ENCODE measurements at regions not wholly inside any gene's neighbourhood (a gene's known extent, or its start where the extent isn't known, plus 50 kb on each side); places are given as distances from the start of the nearest gene placed in this dataset.
"Not testable (repeated sequence)": the region's sequence is repeated elsewhere in the genome, so short reads cannot be mapped to it uniquely, and the experiment has no call there.

GRCh38 chr9:29189221-29189620 is 1615.9 kb upstream of the C9orf72 start:
- not testable (repeated sequence) for H3K36me3 Mint-ChIP-seq (ENCODE audit: insufficient read depth in 1 of 3, low read depth in 3 of 3); H3K4me1 ChIP-seq (ENCODE audit: insufficient read depth, low read length); H3K23ac ChIP-seq (ENCODE audit: insufficient read length, low read depth, low read length); DNase-seq; H3K4me3 Mint-ChIP-seq; H3K79me1 ChIP-seq (ENCODE audit: insufficient read depth, low read depth, low read length, poor library complexity, severe bottlenecking); H4K20me1 ChIP-seq (ENCODE audit: control insufficient read depth, insufficient read depth, insufficient read length); H4K8ac ChIP-seq (replicated peaks; ENCODE audit: insufficient read length, low read depth, low read length); H3K9me3 ChIP-seq (ENCODE audit: control insufficient read depth, low read depth, low read length); H3K56ac ChIP-seq (ENCODE audit: insufficient read length, low read depth, low read length); H4K91ac ChIP-seq (ENCODE audit: insufficient read length, low read depth, low read length); H2AK5ac ChIP-seq (ENCODE audit: insufficient read length, low read length); H2AFZ ChIP-seq (ENCODE audit: low read length); H3K4me1 Mint-ChIP-seq; H2BK120ac ChIP-seq (ENCODE audit: low read depth, low read length, poor library complexity, severe bottlenecking); H3K18ac ChIP-seq (ENCODE audit: insufficient read length, low read depth, low read length); H2BK15ac ChIP-seq (ENCODE audit: low read depth, low read length); H3K9me3 Mint-ChIP-seq; H2BK12ac ChIP-seq (ENCODE audit: insufficient read length, low read depth, low read length); H3K4me2 ChIP-seq (ENCODE audit: insufficient read depth, insufficient read length, low read length); H3K27ac ChIP-seq (ENCODE audit: insufficient read length, low read depth, low read length); H3K23me2 ChIP-seq (ENCODE audit: insufficient read length, low read depth, low read length, poor library complexity, severe bottlenecking); H3K9ac ChIP-seq (ENCODE audit: extremely low read depth, insufficient read length, low read length); H3K27me3 Mint-ChIP-seq (ENCODE audit: low read depth); H2BK5ac ChIP-seq (ENCODE audit: insufficient read length, low read length); H3K14ac ChIP-seq (ENCODE audit: insufficient read depth, low read length); H2BK20ac ChIP-seq (ENCODE audit: low read depth, low read length, poor library complexity, severe bottlenecking); H3K27ac Mint-ChIP-seq; H3T11ph ChIP-seq (ENCODE audit: low read length); H3K79me2 ChIP-seq (ENCODE audit: insufficient read depth, low read length); H3K4ac ChIP-seq (ENCODE audit: low read depth, low read length); H4K5ac ChIP-seq (ENCODE audit: insufficient read length, low read depth, low read length); H3K27me3 ChIP-seq (ENCODE audit: insufficient read depth, low read length)
- no CpG with 5 or more reads among the region's 33 CpGs for WGBS (ENCODE audit: extremely low coverage, insufficient read length, low lambda C conversion rate)

All from H9 (cell line).